Limb (tissue), 2 donors: ENCODE measurements at regions not wholly inside any gene's neighbourhood (a gene's known extent, or its start where the extent isn't known, plus 50 kb on each side); places are given as distances from the start of the nearest gene placed in this dataset.
A peak's percentile ranks its signal among the peaks of the same experiment; 100 is the strongest.
"Not testable (repeated sequence)": the region's sequence is repeated elsewhere in the genome, so short reads cannot be mapped to it uniquely, and the experiment has no call there.

Experiments
- DNase-seq, 2 donors: peaks; one replicate each; pipeline ENCODE4 v3.0.0-alpha.2; 2016; ENCODE audit errors: extremely low spot score in 2 of 2

GRCh38 chr3:8303466-8303865 is 198.2 kb upstream of the LMCD1 start:
- DNase-seq, result no peak

GRCh38 chr3:8305371-8305770 is 196.3 kb upstream of the LMCD1 start:
- no peak for DNase-seq

DNA sequence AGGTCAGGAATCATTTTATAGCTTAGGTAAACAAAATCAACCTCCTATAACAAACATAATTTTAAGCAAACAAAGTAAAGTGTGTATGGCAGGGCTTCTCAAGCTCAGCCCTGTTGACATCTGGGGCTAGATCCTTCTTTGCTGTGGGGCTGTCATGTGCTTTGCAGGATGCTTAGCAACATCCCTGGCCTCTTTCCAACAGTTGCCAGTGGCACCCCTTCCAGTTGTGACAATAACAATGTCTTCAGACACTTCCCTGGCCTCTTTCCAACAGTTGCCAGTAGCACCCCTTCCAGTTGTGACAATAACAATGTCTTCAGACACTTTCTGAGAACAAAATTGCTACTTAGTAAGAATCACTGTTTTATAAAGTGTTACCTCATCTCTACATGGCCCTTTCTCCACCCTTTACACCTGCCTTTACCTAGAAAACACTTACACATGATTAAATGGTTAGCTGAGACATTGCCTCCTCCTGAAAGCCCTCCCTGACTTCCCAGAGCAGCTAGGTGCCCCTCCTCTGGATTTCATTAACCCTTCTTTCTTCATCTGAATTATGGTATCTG is 194.0 kb upstream of the LMCD1 start:
- no peak for DNase-seq

- DNase-seq, result no peak
Measured at GRCh38 chr3:8311321-8311720, 190.3 kb upstream of the LMCD1 start.

DNA sequence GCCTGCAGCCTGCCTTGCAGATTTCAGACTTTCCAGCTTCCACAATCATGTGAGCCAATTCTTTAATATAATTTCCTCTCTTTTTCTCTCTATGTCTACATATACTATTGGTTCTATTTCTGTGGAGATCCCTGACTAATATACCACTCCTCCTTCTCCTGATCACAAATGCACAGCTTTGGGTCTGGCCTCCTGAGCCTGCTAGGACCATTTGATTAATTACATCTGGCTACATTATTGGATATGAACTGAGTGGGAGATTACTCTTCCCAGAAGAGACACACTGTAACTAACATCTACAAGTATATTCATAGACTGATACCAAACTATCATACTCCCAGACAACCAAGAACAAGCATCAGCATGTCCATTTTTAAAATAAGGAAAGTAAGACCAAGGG is 188.9 kb upstream of the LMCD1 start:
- no peak for DNase-seq

DNA sequence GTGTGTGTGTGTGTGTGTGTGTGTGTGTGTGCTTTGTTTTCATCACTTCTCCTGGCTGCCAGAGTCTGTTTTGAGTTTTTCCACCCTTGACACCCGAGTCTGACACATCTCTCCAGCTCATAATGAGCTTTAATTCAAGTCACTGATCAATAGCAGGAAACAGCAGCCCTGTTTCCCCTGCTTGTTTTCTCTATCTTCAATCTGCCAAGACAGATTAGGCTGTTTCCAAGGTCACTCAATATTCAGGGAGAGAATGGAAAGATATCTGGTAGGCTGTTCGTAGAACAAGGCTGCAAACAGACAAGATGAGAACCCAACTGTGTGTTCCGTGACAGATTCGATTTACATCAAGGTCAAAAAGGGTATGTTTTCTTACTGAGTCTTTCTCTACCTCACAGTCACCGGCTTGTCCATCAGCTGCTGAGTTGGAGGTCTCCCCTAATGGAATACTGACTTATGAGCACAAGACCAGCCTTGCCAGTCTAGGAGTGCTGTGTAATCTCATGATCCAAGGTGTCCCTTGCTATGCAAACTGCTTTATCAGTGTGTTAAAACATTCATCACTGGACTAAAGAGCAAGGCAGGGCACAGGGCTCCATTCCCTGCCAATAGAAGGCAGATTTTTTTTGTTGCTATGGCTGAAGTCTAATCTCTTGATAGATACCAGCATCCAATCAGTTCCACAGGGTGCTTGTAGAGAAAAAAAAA is 187.9 kb upstream of the LMCD1 start:
- no peak for DNase-seq

GRCh38 chr3:8315526-8315925 is 186.1 kb upstream of the LMCD1 start:
- not testable (repeated sequence) for DNase-seq

DNA sequence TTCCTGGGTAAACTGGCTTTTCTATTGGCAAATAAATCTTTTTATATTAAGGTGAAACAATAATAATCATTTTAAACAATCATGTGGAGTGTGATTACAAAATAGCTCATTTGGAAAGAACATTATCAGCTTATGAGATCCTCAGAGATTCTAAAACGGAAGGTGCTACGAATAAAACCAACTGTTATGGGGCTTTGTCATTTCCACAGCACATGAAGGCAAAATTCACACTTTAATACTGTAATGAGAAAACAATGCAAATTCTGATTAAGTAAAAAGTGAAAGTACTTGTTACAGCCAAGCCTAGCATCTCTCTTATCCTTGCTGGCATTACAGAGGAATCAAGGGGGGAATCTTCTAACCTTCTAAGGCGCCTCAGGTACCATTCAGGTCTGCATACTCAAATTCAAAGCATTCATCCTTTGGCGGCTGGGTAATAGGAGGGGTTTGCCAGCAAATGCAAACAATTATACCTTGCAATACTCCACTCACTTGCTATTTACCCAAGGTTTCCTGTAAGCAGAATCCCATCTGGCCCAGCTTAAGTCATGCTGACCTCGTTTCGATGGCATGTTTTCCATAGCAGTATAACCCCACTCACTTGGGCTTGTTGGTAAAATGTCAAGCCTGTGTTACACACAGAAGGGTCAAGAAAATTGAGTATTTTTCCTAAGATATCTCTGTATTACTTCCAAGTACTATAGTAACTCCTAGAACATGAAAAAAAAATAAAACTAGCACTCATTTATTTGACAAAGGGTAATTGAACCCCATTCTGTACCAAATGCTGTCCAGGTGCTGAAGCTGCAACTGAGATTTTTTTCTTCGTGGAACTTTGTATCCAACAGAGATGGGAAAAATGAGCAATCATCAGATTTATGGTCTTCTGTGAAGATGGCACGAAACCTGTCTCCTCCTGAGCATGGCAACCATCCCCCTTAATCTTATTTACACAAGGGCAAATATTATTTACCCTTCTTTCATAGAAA is 183.7 kb upstream of the LMCD1 start:
- DNase-seq, result no peak

- DNase-seq, result no peak
Measured at GRCh38 chr3:8319935-8320634, 181.5 kb upstream of the LMCD1 start.

DNA sequence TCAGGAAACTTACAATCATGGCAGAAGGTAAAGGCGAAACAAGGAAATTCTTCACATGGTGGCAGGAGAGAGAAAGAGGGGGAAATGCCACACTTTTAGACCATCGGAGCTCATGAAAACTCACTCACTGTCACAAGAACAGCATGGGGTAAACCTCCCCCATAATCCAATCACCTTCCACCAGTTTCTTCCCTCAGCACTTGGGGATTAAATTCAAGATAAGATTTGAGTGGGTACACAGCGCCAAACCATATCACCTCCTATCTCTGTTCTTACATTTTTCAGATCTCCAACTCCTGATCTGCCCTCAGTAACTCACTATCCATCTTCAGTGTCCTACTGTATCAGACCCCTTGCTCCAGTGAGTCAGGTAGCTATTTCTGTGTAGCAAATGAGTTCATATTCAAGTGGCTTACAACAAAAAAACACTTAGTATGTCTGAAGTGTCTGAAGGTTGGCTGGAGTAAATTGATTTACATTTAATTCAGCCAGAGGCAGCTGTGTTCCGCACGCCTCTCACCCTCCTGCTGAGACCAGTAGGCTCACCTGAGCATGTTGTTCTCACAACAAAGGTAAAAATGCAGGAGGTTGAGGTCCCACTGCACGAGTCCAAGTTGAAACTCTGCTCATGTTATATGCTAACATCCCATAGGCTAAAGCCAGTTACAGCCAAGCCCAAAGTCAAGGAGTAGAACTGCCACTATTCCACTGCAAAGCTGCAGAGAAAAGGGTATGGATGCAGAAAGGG is 180.7 kb upstream of the LMCD1 start:
- no peak for DNase-seq

DNA sequence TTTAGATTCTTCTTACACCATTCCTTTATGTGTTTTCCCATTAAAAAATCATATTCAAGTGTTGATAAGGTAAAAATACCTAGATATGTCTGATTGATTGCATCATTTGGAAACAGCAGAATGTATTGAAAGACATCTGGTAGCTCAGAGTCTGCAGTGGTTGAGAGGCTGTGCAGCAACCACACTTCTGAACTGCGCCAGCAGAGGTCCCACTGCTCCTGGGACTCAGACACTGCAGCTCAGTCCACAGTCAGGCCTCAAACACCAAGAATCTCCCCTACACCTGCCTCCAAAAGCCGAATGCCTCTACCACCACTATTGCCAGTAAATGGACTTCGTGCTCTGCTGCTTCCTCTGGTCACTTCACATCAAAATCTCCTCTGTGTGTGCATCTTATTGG is 176.9 kb upstream of the LMCD1 start:
- DNase-seq, result no peak

DNA sequence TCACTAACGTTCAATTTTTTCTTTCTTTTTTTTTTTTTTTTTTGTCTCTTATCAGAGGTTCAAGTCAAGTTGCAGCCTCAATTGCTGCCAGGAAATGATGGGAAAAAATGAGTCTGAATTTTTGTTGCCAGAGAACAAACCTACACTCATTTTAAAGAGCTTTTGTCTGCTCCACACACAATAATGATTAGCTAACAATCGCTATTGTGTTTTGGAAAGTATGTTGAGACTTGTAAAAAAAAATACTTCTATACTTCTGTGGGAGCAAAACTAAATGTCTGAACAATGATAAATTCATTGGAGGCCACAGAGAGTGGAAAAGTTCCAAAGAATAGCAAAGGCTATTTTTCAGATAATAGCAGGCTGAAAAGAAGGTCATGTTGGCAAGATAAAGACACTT is 176.3 kb upstream of the LMCD1 start:
- DNase-seq, result no peak

DNA sequence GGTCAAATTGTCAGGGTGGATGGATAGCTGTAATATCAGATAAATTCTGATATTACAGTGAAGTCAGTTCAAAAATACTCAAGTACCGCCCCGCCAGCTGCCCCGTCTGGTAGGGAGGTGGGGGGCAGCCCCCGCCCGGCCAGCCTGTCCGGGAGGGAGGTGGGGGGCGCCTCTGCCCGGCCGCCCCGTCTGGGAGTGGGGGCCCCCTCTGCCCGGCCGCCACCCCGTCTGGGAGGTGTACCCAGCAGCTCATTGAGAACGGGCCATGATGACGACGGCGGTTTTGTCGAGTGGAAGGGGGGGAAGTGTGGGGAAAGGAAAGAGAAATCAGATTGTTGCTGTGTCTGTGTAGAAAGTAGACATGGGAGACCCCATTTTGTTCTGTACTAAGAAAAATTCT is 175.8 kb upstream of the LMCD1 start:
- not testable (repeated sequence) for DNase-seq

- no peak for DNase-seq
Measured at GRCh38 chr3:8327739-8328138, 173.9 kb upstream of the LMCD1 start.

GRCh38 chr3:8328967-8329366 is 172.7 kb upstream of the LMCD1 start:
- no peak for DNase-seq

DNA sequence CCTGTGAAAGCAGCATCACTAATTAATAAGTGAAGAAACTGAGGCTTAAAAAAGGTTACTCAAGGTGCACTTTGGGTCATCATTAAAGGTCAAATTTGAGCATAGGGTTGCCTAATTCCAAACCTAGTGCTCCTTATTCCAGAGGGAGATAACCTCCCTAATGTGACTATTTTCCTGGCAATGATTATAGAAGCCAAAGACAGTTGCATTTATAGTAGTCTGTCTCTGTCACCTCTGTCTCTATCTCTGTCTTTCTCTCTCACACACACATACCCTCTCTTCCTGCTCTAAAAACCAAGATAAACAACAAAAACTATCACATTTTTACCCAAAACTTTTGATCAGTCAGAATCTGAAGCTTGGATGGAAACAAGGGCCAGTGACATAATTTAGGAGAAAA is 172.0 kb upstream of the LMCD1 start:
- DNase-seq, result no peak

DNA sequence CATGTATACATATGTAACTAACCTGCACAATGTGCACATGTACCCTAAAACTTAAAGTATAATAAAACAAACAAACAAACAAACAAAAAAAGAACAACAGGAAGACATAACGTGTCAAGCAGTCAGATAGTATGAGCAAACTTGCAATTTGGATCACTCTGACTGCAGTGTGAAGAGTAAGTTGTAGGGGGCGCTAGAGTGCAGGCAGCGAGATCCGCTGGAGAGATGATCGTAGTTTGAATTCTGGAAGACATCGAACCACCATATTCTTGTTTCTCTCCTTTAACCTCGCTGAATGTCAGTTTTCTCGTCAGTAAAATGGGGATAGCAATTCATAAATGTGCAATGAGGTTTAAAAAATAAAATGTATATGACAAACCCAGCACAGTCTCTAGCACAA is 165.2 kb upstream of the LMCD1 start:
- DNase-seq, result no peak

- no peak for DNase-seq
Measured at GRCh38 chr3:8338424-8338823, 163.2 kb upstream of the LMCD1 start.

- peak in 1 of 2 donors; percentile 10 for DNase-seq
Measured at GRCh38 chr3:8341821-8342247, 159.8 kb upstream of the LMCD1 start.

GRCh38 chr3:8343058-8343457 is 158.6 kb upstream of the LMCD1 start:
- DNase-seq, result no peak

GRCh38 chr3:8345398-8345797 is 156.2 kb upstream of the LMCD1 start:
- no peak for DNase-seq
